Suppressor macrophage (primary cell): ENCODE measurements at regions not wholly inside any gene's neighbourhood (a gene's known extent, or its start where the extent isn't known, plus 50 kb on each side); places are given as distances from the start of the nearest gene placed in this dataset.
"Not testable (repeated sequence)": the region's sequence is repeated elsewhere in the genome, so short reads cannot be mapped to it uniquely, and the experiment has no call there.

Source experiments
- DNase-seq, 4 experiments: peaks; one replicate each; pipeline ENCODE4 v3.0.0-alpha.2; 2020 to 2022

DNA sequence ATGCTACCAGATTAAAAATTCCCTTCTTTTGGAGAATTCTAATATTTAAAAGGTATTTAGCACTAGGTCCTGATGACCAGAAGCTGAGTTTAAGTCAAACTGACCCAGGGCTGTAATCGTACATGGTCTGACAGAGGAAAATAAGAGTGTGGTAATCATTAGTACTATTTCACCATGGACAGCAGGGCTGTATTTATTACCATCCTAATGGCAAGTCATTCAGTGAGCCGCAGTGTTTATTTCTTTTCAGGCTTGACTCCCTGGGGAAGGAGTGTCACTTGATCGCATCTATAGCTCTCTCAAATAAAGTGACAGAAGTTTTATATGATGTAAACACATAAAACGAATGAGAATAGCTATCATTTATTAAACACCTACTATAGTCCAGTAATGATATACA is 261.8 kb downstream of the BTG1 start:
- no peak for DNase-seq

- DNase-seq: no peak
Measured at GRCh38 chr12:91882910-91883309, 262.7 kb downstream of the BTG1 start.

DNA sequence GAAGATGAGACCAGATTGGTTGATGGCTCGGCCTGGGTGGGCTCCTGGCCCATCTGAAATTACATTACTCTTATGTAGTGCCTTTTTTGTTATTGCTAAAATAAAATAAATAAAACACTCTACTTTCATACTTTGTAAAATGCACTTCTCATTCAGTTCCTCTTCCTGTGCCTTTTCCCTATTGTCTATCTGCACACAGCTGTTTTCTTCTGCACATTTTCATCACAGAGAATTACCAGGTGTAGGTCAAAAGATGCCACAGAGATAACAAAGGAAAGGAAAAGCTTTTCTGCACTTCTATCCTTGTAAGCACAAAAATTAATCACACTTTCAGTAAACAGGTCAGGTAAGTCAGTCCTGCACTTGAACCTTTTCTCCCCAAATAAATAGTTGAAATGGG is 265.1 kb downstream of the BTG1 start:
- DNase-seq: no peak

GRCh38 chr12:91877456-91878235 is 268.0 kb downstream of the BTG1 start:
- peak in 3 of 4 experiments; percentile 14 to 39 (median 36) for DNase-seq

GRCh38 chr12:91877022-91877421 is 268.6 kb downstream of the BTG1 start:
- peak; percentile 89 to 98 (median 92) for DNase-seq

GRCh38 chr12:91875671-91876070 is 270.0 kb downstream of the BTG1 start:
- DNase-seq: not testable (repeated sequence)

DNA sequence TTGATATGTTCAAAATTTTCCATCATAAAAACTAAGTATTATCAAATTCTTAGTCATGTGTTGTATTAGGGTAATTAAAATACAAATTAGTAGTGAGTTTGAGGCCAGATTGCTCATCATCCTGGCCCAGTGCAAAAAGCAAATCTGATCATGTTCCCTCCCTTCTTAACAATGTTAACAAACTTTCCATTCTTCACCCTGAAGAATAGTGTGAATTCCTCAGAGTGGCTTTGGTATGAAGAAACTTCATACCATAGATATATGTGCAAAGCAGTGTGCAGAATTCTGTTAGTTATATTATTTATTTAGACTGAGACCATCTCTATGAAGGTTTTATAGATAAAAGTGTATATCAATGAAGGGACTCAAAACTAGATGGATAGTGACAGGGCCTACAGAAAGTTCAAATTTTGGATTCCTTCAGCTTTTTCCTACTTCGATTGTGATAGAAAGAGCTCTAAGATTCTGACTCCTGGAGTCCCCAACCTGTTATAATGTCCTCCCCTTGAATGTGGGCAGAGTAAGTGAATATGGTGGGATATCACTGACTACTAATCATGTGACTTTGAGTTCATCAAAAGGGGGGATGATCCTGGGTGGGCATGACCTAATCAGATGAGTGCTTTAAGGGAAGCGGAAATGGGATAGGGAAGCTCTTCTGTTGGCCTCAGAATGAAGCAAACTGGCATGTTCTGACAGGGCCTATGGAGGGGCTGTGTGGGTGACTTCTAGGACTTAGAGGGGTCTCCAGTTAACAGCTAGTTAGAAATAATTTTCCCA is 271.4 kb downstream of the BTG1 start:
- peak in 3 of 4 experiments; percentile 20 to 41 (median 38) for DNase-seq

- peak; percentile 75 to 94 (median 86) for DNase-seq
Measured at GRCh38 chr12:91871751-91872150, 273.9 kb downstream of the BTG1 start.

GRCh38 chr12:91870872-91871707 is 274.6 kb downstream of the BTG1 start:
- peak in 1 of 4 experiments; percentile 3 for DNase-seq

DNA sequence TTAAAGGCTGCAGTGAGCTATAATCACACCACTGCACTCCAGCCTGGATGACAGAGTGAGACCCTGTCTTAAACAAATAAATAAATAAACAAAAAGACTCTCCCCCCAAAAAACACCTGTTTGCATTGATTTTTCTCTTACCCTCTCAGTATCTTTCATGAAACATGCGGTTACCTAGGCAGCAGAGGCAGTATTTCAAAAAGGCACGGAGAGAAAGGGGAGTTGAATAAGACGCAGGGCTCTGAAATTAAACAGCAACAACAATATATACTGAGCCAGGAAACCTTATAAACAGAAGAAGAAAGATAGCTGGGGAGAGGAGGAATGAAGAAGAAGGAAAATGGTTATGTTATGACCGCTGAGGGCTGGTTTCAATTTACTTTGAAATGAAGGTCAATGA is 277.6 kb downstream of the BTG1 start:
- DNase-seq: no peak

DNA sequence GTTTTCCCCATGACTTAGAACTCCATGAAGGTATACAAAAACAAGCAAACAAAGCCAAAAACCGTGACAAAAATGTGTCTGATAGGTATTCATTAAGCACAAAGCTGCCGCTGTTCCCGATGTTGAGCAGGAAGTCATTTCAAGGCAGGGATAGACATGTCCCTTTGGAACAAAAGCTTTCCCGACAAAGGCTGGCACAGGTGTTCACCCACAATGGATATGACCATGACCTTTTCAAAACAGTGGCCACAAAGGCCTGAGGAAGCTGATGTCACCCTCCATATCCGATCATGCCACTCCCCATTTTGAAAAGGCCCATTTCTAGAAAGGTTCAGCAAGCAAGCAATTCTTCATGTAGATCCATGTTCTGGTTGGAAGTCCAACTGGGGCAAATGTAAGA is 279.1 kb downstream of the BTG1 start:
- DNase-seq: no peak

DNA sequence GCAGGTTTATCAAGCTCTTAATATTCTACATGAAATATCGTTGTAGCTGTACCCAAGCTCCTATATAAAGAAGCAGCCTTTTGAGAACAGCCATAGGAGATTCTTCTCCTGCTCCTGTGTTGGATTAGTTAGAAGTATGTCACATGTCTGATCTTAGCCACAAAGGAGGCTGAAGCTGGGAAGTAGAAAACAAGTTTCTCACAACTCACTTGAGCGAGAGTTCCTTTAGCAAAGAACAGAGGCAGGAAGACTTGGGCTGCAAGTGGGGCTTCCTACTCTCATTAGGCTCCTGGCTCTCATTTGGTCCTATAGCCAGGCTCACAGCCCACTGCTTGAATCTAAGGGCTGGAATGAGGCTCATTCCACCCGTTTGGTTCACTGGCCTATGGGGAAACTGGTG is 281.9 kb downstream of the BTG1 start:
- no peak for DNase-seq

GRCh38 chr12:91861554-91861953 is 284.1 kb downstream of the BTG1 start:
- no peak for DNase-seq

- DNase-seq: no peak
Measured at GRCh38 chr12:91859347-91859746, 286.3 kb downstream of the BTG1 start.

- DNase-seq: no peak
Measured at GRCh38 chr12:91857813-91858542, 287.7 kb downstream of the BTG1 start.

GRCh38 chr12:91854725-91855124 is 290.9 kb downstream of the BTG1 start:
- DNase-seq: peak in 2 of 4 experiments; percentile 19 to 42

DNA sequence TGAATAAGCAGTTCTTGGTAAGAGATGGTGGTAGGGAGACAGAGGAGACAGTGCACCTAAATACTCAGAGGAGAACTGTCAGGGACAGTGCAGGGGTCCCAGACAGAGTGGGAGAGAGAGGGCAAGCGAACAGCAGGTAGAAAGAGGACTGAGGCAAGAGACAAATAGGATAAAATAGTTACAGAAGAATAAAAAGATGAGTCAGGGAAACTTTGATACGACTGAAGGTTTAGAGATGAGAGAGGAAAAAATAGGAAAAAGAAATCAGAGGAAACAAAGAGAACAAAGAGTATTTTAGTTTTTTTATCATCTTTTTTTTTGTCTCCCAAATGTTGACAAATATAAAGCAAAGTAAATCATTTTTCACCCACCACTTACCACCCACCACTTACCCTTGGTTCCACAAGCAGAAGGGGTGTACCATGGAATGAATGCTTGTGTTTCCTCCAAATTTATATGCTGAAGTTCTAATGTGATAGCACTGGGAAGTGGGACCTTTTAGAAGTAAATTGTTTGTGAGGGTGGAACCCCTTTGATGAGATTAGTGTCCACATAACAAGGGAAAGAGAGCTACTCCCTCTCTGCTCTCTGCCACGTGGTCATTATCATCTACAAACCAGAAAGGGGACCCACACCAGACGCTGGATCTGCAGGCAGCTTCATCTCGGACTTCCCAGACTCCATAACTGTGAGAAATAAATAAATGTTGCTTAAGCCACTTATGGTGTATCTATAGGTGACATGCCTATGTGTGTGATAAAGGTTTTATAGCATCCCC is 292.1 kb downstream of the BTG1 start:
- no peak for DNase-seq

GRCh38 chr12:91852634-91853033 is 293.0 kb downstream of the BTG1 start:
- DNase-seq: no peak

DNA sequence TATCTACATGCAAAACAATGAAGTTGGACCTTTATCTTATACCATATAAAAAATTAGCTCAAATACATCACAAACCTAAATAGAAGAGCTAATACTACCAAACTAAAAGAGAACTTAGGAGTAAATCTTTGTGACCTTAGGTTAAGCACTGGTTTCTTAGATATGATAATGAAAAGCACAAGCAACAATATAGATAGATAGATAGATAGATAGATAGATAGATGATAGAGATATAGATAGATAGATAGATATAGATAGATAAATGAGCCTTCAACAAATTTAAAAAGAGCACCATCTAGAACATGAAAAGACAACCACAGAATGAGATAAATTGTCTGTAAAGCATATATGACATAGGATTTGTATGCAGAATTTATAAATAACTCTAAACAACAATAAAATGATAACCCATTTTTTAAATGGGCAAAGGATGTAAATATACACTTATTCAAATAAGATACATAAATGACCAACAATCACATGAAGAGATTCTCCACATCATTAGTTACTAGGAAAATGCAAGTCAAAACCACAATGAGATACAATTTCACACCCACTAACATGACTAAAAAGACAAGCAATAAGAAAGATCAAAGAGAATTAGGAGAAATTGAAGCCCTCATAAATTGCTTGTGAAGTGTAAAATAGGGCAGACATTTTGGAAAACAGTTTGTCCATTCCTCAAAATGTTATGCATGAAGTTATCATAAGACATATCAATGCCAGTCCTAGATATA is 293.7 kb downstream of the BTG1 start:
- peak in 1 of 4 experiments; percentile 20 for DNase-seq

DNA sequence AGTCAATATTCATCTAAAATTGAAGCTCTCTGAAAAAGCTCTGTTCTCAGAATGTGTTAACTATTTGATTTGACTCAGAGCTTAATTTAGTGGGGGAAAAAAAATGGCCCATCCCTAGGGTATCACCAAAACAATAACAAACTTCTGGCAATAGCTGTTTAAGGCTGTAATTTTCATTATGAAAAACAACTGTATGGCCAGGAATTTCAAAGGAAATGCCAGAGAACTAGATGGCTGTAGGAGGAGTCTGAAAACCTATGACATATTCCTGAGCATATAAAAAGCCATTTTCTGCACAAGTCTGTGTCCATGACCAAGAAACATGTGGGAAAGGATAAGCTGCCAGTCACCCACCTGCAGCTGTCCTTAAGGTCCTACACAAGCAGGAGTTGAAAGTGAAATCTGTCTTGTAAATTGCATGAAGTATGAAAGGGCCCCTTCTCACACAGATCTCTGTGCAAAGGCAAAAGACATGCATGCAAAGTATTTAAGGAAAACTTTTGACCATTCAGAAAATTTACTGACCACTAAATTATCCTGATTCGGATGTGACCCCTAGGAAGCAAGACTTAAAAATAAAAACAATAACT is 299.1 kb downstream of the BTG1 start:
- no peak for DNase-seq
